ENCODE measurements at regions not wholly inside any gene's neighbourhood (a gene's known extent, or its start where the extent isn't known, plus 50 kb on each side); places are given as distances from the start of the nearest gene placed in this dataset.

DNA sequence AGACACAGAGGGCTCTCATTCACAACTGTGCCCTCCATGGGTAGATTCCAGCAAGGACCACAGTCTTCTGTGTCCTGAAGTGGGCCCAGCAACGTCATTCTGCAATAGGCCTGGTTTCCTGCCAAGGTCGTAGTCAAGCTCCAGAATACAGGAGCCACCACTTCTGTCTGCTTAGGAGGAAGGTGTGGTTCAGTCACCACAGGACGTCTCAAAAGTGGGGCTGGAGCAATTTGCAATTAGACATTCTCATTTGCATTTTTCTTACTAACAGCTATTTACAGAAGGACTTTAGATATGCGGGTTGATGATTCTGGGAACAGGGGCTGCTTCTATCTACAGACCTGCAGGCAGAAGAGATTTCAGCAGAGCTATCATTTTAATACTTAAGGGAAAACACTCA lies 58.7 kb upstream of the MYRIP start:
- no peak for DNase-seq (ENCODE audit: low spot score)

DNA sequence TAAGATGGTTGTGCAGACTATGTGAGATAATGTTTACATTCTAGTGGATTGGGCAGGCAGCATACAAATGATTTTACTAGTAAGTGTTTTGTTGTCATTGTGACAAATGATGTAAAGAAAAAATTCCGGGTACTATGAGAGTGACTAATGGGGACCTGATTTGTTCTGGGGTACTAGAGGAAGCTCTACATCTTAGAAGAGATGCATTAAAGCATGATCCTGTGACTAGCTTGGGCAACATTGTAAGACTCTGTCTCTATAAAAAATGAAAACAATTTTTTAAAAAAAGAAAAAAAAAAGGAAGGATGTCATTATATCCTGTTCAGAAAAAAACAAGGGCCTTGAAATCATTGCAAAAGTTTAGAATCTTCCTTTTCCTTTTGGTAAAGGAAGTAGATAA lies 58.1 kb upstream of the MYRIP start:
- DNase-seq (ENCODE audit: low spot score) = no peak

DNA sequence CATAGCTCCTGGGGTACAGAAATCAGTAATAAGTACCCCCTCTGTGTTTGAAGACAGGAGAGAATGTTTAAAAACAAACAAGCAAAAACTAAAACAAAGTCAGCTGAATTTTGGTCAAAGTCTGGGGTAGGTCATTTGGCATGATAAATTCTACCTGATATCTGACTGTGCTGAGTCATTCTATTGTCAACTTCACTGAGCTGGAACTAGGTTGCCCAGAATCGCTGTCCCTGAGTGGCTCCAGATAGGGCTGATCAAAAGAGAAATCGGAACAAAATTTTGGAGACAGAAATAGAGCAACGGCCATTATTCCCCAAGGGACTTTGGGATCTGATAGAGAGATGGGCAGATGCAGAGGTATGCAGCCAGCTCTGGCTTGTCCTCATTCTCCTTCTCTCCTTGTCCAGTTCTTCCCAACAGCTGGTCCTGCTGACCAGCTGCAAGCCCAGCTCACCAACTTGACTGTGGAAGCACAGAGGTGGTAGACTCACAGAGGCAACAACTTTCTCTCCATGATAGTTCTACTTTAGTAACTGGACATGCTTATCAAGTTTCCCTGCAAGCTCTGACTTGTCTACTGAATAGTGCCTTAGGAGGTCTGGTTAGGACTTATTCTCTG lies 57.3 kb upstream of the MYRIP start:
- DNase-seq (ENCODE audit: low spot score) = no peak

DNA sequence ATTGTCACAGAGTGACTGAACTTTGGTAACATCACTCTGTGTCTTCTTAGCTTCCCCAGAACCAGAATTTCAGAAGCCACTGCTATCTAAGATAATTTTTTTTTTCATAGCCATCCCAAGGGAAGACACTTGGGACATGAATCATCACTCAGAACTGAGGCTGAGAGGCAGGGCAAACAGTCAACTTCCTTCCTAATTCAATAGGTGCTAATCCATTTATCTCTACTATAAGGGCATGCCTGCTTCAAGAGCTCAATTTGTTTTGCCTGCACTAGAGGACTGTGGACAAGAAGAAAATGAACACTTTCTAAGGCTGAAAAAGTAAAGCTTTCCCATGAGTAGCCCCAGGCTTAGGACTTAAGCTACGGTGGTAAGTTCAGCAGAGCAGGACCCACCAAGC lies 56.7 kb upstream of the MYRIP start:
- no peak for DNase-seq (ENCODE audit: low spot score)

DNA sequence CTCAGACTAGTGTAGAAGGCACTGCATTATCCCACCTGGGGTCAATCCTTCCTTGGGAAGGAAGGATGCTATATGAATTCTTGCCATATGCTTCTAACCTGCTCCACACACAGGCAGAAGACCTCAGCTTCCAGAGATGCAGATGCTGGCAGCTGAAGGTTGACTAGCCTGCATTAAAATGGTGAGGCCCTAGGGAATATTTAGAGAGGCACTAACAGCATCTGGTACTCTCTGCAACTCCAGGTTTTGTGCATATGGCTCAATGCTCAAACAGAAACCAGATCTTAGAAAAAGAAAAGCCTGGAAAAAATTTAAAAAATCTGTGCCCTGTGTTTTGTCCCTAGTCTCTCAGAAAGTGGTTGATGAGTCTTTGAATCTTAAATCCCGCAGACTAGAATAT lies 56.0 kb upstream of the MYRIP start:
- DNase-seq (ENCODE audit: low spot score) = no peak

DNA sequence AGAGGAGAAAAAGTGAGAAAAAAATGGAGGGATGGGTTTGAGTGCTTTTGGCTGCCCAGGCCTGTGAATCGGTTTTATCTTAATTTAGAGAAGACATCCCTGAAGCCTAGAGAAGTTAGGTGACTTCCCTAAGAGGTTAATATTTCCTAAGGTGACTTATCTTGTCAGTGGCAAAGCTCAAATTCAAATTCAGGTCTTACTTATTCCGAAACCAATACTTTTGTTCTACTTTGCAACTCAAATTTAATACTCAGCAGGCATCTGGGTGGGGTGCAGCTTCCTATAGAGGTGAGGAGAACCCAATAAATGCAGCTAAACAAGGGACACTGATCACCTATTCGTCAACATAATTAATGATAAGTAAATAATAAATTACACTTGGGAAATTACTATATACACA lies 54.9 kb upstream of the MYRIP start:
- DNase-seq (ENCODE audit: low spot score) = no peak

DNA sequence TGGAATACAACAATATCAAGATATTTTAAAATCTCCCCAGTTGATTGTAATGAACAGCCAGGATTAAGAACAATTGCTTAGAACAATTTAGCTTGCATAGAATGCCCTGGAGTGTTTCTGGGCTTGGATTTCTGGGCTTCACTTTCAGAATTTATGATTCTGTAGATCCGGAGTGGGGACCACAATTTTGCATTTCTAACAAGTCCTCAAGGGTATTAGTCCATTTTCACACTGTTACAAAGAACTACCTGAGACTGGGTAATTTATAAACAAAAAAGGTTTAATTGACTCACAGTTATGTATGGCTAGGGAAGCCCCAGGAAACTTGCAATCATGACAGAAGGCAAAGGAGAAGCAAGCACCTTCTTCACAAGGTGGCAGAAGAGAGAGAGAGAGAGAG lies 54.3 kb upstream of the MYRIP start:
- no peak for DNase-seq (ENCODE audit: low spot score)

DNA sequence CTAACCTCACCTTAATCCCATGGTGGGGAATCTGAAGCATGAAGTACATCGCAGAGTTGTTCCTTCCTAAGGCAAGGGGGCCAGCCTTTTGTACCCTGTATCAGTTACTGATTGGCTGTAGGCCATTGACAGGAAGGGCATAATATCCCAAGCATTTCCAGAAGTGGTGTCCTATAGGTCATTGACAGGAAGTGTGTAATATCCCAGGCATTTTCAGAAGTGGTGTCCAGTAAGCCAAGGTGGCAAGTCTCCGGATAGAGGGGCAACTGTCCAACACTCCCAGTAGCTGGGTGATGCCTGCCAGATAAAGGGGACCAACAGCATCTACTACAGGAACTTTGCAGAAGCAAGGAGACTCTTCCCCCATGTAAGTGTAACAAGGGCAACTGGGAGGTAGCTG lies 52.1 kb upstream of the MYRIP start:
- no peak for DNase-seq (ENCODE audit: low spot score)

Measured in Ammon's horn (tissue), 1 donor.